SK-N-SH (cell line): ENCODE measurements at regions not wholly inside any gene's neighbourhood (a gene's known extent, or its start where the extent isn't known, plus 50 kb on each side); places are given as distances from the start of the nearest gene placed in this dataset.

Experiments used
- CTCF ChIP-seq: fragments of 200-600 bp; sonication (generic); IDR thresholded peaks from 2 replicates; pipeline ENCODE4 v1.6.1; 2017; ENCODE audit warnings: antibody characterized with exemption, mild to moderate bottlenecking, moderate library complexity
- EP300 ChIP-seq, 2 experiments: IDR thresholded peaks; 2 replicates each; pipeline versions ENCODE4 v1.4.0 to v1.6.1; 2012; ENCODE audit warnings: borderline replicate concordance in 1 of 2, low read depth in 1 of 2, low read length in 1 of 2
- GATA2 ChIP-seq: sonication (generic); formaldehyde crosslinking; IDR thresholded peaks from 2 replicates; pipeline ENCODE4 v1.5.0; 2020; ENCODE audit warnings: mild to moderate bottlenecking, missing genetic modification reagents
- MXI1 ChIP-seq: IDR thresholded peaks from 2 replicates; pipeline ENCODE4 v1.6.1; 2012; ENCODE audit warnings: mild to moderate bottlenecking, low read depth, low read length, improper control_type of control experiment
- NFIC ChIP-seq: IDR thresholded peaks from 2 replicates; pipeline ENCODE4 v1.4.0; 2012; ENCODE audit warnings: borderline replicate concordance
- NRF1 ChIP-seq: IDR thresholded peaks from 2 replicates; pipeline ENCODE4 v1.6.1; 2012; ENCODE audit warnings: low read depth, mild to moderate bottlenecking, low read length
- POLR2AphosphoS5 ChIP-seq: IDR thresholded peaks from 2 replicates; pipeline ENCODE4 v1.6.1; 2012; ENCODE audit warnings: low read depth, low read length
- RAD21 ChIP-seq: IDR thresholded peaks from 2 replicates; pipeline ENCODE4 v1.6.1; 2012; ENCODE audit warnings: mild to moderate bottlenecking, low read length
- REST ChIP-seq: IDR thresholded peaks from 2 replicates; pipeline ENCODE4 v1.6.1; 2012; ENCODE audit warnings: mild to moderate bottlenecking, low read depth, low read length, moderate library complexity
- TAF1 ChIP-seq: IDR thresholded peaks from 2 replicates; pipeline ENCODE4 v1.6.1; 2012; ENCODE audit warnings: low read depth, mild to moderate bottlenecking, low read length, moderate library complexity, borderline replicate concordance
- TCF12 ChIP-seq: IDR thresholded peaks from 2 replicates; pipeline ENCODE4 v1.4.0; 2012
- ZBTB33 ChIP-seq: IDR thresholded peaks from 2 replicates; pipeline ENCODE4 v1.4.0; 2012; ENCODE audit warnings: low read depth, borderline replicate concordance
- TF ChIP-seq, protein P1 (sequence below): IDR thresholded peaks from 2 replicates; pipeline ENCODE4 v1.4.0; 2012; ENCODE audit warnings: low read depth
- TF ChIP-seq, protein P2 (sequence below): IDR thresholded peaks from 2 replicates; pipeline ENCODE4 v1.4.0; 2012; ENCODE audit warnings: low read depth, borderline replicate concordance

DNA sequence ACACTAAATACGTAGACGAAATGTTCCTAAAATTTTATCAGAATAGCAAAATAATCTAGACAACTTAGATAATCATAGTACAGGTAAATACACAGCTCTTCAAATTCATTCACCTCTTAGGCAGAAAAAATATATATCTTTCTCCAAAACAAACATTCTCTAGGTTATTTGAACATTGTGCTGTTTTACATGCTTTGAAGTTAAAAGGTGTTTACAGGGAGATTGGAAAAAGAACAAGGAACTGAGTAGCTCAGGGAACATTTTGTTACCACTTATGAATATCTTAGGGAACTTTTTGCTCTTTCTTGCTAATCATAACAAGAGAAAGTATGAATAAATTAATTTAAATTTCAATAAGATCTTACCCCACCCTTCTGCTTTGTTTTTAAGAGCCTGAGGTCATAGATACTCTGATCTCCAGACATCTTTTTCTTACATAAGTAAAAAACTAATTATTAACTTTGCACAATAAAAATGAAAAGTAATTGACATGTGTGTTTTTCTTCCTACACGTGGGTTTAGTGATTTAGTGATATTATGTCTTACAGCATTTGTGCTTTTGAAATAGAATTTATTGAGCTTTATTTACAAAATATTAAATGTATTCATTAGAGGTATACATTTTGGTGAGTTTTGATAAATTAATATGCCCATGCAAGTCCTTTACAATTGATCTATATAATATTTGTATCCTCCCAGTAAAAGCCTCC lies 1141.4 kb upstream of the EYS start:
- no peak for TF ChIP-seq EP300 (IDR thresholded peaks at IDR 0.05; ENCODE audit: borderline replicate concordance in 1 of 2, low read depth in 1 of 2, low read length in 1 of 2)
- no peak for TF ChIP-seq TAF1
- no peak for TF ChIP-seq NFIC
- no peak for TF ChIP-seq NRF1
- no peak for TF ChIP-seq GATA2 (CRISPR knock-in tag)
- TF ChIP-seq CTCF = no peak
- TF ChIP-seq, protein P1, sequence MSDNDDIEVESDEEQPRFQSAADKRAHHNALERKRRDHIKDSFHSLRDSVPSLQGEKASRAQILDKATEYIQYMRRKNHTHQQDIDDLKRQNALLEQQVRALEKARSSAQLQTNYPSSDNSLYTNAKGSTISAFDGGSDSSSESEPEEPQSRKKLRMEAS = no peak
- no peak for TF ChIP-seq TCF12
- TF ChIP-seq, protein P2, sequence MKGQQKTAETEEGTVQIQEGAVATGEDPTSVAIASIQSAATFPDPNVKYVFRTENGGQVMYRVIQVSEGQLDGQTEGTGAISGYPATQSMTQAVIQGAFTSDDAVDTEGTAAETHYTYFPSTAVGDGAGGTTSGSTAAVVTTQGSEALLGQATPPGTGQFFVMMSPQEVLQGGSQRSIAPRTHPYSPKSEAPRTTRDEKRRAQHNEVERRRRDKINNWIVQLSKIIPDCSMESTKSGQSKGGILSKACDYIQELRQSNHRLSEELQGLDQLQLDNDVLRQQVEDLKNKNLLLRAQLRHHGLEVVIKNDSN = no peak
- TF ChIP-seq ZBTB33 = no peak
- no peak for TF ChIP-seq REST
- TF ChIP-seq MXI1 = no peak
- no peak for TF ChIP-seq POLR2AphosphoS5
- no peak for TF ChIP-seq RAD21
